Fibroblast of skin of left quadriceps (primary cell): ENCODE measurements at regions not wholly inside any gene's neighbourhood (a gene's known extent, or its start where the extent isn't known, plus 50 kb on each side); places are given as distances from the start of the nearest gene placed in this dataset.
"Not testable (repeated sequence)": the region's sequence is repeated elsewhere in the genome, so short reads cannot be mapped to it uniquely, and the experiment has no call there.

Experiments
- DNase-seq, 2 experiments: peaks; one replicate each; pipeline ENCODE4 v3.0.0-alpha.2; 2013; ENCODE audit warnings: low read depth in 2 of 2

GRCh38 chr18:25493401-25493800 is 141.4 kb upstream of the ZNF521 start:
- no peak for DNase-seq

DNA sequence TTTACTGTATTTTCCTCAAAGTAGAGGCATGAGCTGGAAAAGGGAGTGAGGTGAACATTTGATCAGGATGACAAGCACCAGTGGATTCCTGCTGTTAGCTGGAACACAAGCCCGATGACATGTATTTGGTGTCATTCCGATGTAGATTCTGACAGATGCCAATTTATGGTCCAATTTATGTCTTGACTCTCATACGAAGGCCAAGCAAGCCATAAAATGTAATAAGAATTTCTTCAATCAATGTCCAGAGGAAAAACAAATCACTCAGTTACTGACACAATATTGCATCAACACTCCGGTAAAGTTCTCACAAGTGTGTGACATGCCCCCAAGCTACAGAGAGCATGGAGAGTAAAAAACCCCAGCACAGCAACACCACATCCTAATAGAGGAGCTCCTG is 138.3 kb upstream of the ZNF521 start:
- DNase-seq: no peak

GRCh38 chr18:25473008-25473407 is 121.0 kb upstream of the ZNF521 start:
- DNase-seq: no peak

DNA sequence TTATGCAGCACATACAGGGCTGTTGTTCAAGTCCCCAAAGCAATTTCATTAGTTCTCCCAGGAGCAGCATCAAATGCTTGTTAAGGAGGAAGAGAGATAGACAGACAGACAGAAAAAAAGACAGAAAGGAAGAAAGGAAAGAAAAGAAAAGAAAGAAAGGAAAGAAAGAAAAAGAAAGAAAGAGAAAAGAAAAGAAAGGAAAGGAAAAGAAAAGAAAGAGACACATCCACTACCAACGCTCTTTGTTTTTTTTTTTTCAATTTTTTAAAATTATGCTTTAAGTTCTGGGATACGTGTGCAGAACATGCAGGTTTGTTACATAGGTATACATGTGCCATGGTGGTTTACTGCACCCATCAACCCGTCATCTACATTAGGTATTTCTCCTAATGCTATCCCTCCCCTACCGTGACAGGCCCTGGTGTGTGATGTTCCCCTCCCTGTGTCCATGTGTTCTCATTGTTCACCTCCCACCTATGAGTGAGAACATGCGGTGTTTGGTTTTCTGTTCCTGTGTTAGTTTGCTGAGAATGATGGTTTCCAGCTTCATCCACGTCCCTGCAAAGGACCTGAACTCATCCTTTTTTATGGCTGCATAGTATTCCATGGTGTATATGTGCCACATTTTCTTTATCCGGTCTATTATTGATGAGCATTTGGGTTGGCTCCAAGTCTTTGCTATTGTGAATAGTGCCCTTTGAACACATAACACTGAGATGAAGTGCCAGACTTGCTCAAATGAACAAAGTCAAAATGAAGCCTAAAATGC is 119.0 kb upstream of the ZNF521 start:
- not testable (repeated sequence) for DNase-seq

DNA sequence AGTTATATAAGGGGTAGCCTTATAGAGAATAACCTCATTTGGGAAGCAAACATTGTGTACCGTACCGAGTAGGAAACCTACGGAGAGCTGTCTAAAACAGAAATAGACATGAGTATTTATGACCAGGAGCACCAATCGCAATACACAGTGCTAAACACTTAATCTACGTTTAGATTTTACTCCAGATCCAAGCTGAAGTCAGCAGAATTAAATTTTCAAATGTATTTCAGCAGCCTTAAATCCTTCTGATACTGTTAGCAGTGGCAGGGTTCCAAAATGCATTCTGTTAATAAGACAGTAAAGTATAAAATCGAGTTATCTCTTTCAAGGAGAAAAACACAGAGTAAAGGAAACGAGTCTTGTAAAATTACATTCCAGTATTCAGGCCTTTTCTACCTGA is 118.1 kb upstream of the ZNF521 start:
- no peak for DNase-seq

DNA sequence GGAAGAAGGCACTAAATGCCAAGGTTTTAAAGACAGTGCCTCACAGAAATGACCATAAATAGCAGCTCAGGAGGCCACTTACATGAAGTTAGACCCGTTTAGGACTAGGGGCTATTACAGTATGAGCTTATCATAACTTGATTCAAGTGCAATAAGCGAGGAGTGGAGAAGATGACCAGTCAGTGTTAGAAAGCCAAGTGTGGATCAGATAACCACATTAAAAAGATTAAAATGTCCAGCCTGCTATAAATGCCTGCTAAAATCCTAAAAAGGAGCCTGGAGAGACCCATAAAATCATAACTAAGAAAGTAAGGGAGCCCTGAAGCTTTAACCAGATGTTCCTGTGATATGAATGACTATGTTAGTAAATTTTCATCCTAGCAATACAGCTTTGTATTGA is 117.5 kb upstream of the ZNF521 start:
- no peak for DNase-seq

- no peak for DNase-seq
These were observed 115.4 kb upstream of the ZNF521 start for GRCh38 chr18:25467226-25467987.

DNA sequence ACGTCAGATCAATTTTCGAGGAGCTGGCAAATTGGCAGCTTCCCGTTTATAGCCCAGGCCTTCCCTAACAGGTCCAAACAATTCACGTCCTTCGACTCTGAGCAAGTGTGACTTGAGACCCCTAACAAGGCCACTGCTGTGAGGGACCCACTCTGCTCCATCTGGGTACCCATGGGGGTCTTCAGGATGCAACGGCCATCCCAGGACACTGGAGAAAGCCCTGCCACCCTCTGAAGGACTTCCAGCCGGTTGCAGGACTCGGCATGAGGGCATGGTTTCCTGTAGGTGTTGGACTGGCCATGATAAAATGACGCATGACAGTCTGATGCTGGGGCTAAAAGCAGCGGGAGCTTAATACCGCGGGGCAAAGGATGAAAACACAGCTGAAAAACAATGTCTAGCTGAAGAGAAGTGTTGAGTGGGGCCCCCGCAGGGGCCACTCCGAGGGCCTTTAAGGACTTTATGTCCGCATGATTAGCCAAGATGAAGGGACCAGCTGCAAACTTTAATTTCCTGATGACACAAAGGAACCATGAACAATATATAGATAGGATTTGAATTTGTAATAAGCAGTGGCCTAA is 113.3 kb upstream of the ZNF521 start:
- DNase-seq: no peak

DNA sequence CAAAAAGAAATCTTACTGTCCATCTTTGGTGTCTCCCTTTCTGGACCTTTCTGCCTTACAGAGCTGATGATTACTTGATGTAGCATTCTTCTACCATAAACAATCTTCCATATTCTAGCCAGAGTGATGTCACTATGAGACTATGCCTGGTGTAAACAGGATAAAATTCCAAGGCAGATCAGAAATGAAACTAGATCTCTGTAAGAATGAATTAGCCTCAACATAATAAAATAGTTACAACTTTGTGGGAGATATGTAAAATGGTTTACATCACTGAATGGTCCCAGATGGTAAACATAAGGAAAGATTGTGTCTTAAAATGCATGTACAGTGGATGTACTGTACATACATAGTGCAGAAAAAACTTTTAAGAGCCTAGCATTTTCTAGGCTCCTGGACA is 112.3 kb upstream of the ZNF521 start:
- peak; percentile 86 to 88 for DNase-seq

- DNase-seq: no peak
These were observed 111.8 kb upstream of the ZNF521 start for GRCh38 chr18:25463726-25464125.

DNA sequence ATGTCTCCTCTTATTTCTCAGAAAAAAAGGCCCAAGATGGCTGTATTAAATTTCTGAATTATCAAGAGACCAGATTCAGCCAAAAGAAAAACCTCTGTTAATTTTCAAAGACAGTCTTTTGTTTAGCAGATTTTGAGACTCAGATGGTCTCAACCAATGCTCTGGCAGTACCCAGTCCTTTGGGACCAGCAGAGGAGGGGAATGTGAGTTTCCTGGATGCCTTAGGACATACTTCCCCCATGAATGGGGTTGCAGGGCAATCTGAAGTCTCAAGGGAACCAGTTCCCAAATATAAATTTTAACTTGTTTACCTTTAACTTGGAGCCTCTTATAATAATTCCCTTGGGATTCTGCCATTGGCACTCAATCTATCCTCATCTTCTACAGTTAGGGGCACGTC is 107.8 kb upstream of the ZNF521 start:
- no peak for DNase-seq

DNA sequence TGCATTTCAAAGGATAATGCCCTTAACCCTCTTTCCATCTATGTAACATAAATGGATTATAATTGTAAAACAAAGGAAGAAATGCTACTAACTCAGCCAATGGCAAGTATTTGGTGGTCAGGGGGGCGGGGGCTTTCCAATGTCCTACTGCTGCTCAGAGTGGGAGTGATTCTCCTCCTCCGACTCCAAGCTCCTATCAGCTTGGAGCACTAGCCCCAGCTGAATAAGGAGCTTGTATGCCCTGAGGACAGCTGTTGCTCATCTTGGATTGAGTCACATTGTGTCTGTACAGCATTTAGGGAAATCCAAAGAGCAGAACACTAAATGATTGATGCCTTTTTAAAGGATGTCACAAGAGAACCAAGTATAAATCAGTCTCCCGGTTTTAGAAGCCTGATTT is 105.6 kb upstream of the ZNF521 start:
- peak; percentile 44 to 47 for DNase-seq

GRCh38 chr18:25457126-25457525 is 105.2 kb upstream of the ZNF521 start:
- DNase-seq: peak; percentile 64 to 71

GRCh38 chr18:25456334-25457010 is 104.5 kb upstream of the ZNF521 start:
- DNase-seq: no peak

- DNase-seq: no peak
These were observed 103.7 kb upstream of the ZNF521 start for GRCh38 chr18:25455646-25456045.

GRCh38 chr18:25455159-25455558 is 103.2 kb upstream of the ZNF521 start:
- DNase-seq: no peak

- DNase-seq: no peak
These were observed 102.8 kb upstream of the ZNF521 start for GRCh38 chr18:25454730-25455129.

- no peak for DNase-seq
These were observed 102.3 kb upstream of the ZNF521 start for GRCh38 chr18:25454270-25454659.

DNA sequence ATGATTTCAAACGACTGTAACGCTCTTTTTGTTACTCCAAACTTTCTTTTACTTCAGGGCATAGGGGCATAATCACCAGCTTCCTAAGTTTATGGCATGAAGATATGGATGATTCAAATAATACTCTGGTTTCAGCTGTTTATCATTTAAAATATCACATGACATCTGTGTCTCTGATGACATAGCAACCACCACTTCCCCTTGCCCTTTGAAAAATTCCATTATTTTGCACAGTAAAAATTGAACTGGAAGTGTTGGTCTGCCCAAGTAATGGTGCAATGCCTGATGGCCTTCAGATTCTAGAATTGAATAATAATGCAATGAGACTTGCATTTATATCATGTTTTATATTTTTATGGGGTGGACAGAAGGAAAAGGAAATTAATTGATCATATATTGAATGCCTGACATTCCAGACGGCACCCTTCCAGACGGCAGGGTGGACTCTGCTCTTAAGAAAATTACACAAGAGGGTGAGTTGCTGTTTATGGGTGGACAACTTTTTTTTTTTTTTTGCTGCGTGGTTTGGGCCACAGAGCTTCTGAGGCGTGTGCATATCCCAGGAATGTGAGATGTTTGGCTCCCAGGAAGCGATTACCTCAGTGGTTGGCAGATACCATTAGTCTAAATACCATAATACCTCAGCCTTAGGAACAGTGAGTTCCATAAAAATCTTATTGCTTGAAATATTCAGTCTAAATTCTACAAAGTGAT is 101.7 kb upstream of the ZNF521 start:
- DNase-seq: peak; percentile 51 to 59

DNA sequence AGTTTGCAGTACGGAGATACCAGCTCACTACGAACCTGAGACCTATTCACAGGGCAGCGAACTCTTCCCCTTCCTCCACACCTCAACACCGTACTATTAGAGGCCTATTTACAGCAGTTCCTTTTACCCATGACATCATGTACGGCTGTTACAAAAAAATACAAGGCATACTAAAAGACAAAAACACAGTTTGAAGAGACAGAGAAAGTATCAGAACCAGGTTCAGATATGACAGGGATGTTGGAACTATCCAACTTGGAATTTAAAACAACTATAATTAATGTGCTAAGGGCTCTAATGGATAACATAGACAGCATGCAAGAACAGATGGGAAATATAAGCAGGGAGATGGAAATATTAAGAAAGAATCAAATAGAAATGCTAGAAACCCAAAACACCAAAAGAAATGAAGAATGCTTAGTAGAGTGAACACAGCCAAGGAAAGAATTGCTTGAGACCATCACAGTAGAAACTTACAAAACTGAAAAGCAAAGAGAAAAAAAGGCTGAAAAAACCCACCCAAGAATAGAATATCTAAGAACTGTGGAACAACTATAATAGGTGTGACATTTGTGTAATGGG is 99.2 kb upstream of the ZNF521 start:
- no peak for DNase-seq

GRCh38 chr18:25449046-25449445 is 97.1 kb upstream of the ZNF521 start:
- DNase-seq: no peak
